GM19452 (cell line): ENCODE measurements at regions not wholly inside any gene's neighbourhood (a gene's known extent, or its start where the extent isn't known, plus 50 kb on each side); places are given as distances from the start of the nearest gene placed in this dataset.

Experiments
- ATAC-seq: cut with Tn5 transposase; IDR thresholded peaks from one replicate; pipeline ENCODE4 v1.9.1; 2021; ENCODE audit not compliant: unreplicated experiment

GRCh38 chr1:4411862-4412261 lies 242.5 kb upstream of the AJAP1 start:
- no peak for ATAC-seq

DNA sequence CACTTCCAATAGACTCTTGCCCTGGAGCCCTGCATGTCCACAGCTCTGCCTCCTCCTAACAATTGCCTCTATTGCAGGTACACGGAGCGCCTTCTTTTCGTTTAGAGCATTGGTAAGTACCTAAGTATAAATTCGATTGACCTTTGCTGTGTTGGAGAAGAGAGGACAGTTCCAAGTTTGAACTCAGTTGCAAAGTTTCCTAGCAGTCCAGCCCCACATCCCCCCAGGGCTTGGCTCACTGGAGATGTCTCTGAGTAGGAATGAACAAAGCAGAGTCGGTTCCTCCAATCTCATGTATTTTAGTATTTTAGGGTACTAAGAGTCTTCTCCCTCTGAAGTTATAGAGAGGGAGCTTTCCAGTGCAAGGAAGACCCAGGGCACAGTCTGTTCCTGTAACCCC lies 238.9 kb upstream of the AJAP1 start:
- ATAC-seq: no peak

DNA sequence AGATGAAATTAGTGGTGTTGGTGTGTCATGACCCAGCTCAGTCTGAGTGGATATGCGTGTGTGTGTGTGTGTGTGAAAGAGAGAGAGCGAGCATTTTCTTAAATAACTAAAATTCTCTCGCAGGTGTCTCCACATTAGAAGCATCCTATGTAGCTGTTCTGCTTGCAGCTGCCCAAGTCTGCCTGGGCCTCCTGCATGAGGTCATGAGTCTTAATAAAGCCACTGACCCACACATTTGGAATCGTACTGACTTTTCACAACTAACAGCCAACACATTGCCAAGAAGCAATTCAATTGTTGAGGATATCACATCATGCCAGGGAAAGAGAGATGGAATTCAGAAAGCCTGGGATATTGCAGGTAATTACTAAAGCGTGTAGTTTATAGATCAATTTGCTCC lies 238.2 kb upstream of the AJAP1 start:
- no peak for ATAC-seq

- no peak for ATAC-seq
Observed at GRCh38 chr1:4418021-4418420, 236.4 kb upstream of the AJAP1 start.

- ATAC-seq: no peak
Observed at GRCh38 chr1:4421986-4422385, 232.4 kb upstream of the AJAP1 start.

GRCh38 chr1:4422504-4423289 lies 231.7 kb upstream of the AJAP1 start:
- ATAC-seq: no peak

DNA sequence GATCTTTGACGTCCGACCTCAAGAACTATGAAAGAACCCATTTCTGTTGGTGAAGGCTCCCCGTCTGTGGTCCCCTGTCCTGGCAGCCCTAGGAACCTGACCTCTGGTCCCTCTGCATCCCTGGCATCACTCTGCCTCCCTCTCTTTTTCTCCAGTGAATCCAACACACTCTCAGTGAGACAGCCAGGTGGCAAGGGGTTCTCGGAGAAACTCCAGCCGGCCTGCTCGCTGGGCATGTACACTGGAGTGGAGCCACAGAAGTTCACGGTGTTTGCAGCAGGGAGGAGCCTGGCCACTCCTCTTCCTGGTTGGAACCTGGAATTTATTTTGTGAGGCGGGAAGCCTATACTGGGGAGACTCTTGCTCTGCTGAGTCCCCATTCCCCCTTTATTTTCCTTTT lies 230.2 kb upstream of the AJAP1 start:
- no peak for ATAC-seq

DNA sequence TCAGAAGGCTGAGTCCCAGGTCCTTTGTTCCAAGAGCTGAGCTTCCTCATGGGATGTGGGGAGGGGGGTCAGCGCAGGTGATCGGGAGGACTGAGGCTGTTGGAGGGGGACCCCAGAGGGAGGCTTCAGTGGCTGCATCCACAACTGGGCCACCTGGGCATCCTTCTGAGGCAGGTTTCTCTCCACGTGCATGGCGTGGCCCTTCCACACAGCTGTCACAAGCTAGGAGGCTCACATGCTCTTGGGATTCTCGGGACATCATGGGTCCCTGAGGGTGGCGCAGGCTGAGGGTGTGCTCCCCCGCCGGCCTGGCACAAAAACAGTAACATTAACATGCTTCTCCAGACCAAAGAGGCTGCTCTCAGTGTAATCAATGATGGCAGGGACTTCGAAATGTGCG lies 229.6 kb upstream of the AJAP1 start:
- no peak for ATAC-seq

- ATAC-seq: no peak
Observed at GRCh38 chr1:4425892-4426291, 228.5 kb upstream of the AJAP1 start.

DNA sequence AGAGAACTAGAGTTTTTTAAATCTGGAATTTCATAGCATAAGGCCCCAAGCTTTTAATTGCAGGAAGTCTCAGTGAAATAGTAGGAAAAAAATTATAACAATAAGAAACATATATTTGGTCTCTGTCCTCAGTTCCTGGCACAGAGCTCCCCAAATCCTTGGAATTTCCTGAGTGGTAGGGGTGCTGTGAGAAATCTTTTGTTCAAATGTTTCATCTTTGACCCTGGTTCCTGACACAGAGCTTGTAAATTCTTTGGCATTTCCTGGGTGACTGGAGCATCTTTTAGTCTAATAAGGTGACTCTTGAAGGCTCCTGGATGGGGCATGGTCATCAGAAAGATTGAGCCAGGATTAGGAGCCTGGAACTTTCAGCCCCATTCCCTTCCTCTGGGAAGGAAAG lies 225.7 kb upstream of the AJAP1 start:
- ATAC-seq: no peak

GRCh38 chr1:4430406-4431365 lies 223.7 kb upstream of the AJAP1 start:
- no peak for ATAC-seq

GRCh38 chr1:4431491-4431890 lies 222.9 kb upstream of the AJAP1 start:
- no peak for ATAC-seq

- no peak for ATAC-seq
Observed at GRCh38 chr1:4433075-4433474, 221.3 kb upstream of the AJAP1 start.

DNA sequence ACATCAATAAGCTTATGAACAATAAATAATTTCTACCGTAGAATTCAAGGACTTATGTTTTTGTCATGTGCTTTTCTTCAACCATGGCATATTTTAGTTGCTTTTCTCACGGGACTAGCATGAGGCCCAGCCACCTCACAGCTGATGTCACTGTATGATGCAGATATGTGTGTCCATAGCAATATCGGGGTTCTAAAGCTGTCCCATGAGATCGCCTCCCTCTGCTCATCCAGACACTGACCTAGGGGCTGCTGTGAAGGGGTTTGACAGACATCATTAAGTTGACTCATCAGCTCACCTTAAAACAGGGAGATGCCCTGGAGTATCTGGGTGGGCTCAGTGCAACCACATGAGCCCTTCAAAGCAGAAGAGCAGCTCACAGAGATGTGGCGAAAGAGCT lies 210.3 kb upstream of the AJAP1 start:
- ATAC-seq: no peak

GRCh38 chr1:4447778-4448420 lies 206.5 kb upstream of the AJAP1 start:
- no peak for ATAC-seq

DNA sequence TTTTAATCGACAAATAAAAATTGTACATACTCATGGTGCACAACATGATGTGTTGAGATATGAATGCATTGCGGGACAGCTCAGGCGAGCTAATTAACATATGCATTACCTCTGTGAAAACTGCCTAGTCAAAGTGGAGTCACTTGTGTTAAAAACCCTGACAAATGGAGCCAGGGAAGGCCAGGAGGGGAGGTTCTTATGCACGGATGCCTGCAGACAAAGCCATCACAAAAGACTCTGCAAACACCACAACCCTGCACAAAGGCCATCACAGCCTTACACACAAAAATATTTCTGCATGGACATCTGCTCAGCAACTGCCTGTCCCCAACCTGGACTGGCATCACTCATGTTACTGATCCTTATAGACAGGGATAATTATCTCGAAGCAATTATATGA lies 204.4 kb upstream of the AJAP1 start:
- ATAC-seq: no peak

GRCh38 chr1:4452701-4453100 lies 201.7 kb upstream of the AJAP1 start:
- no peak for ATAC-seq

DNA sequence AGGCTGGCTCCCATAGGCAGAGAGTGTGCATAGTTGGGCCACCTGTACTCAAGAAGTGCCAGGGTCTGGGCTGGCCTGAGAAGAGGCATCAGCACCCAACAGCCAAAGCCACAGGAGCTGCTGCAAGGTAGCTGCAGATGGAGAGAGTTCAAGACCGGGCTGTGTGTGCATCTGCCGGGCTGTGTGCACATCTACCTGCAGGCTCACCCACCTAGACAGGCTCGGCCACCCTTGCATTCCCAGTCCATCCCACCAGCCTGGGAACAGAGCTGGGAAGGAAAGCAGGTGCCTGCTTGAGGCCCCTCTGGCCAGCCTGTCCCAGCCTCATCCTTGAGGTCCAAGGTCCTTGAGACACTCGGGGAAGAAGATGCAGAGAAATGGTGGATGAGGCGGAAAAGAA lies 194.4 kb upstream of the AJAP1 start:
- no peak for ATAC-seq

DNA sequence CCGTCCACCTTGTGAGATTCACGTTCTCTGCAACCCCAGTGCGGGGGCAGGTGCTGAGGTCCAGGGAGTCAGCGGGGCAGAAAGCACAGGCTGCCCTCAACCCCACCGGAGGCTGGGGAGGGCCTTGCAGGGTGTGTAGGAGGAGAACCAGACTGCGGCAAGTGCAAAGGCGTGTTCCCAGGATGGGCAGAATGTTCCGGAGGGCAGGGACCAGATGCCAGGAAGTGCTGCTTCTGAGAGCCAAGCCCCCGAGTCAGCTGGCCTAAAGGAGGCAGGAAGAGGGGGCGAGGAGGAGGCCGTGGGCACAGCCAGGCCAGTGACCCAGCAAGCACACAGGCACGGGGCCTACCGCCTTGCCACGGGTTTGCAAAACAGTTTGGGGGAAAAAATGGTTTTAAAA lies 193.8 kb upstream of the AJAP1 start:
- no peak for ATAC-seq

DNA sequence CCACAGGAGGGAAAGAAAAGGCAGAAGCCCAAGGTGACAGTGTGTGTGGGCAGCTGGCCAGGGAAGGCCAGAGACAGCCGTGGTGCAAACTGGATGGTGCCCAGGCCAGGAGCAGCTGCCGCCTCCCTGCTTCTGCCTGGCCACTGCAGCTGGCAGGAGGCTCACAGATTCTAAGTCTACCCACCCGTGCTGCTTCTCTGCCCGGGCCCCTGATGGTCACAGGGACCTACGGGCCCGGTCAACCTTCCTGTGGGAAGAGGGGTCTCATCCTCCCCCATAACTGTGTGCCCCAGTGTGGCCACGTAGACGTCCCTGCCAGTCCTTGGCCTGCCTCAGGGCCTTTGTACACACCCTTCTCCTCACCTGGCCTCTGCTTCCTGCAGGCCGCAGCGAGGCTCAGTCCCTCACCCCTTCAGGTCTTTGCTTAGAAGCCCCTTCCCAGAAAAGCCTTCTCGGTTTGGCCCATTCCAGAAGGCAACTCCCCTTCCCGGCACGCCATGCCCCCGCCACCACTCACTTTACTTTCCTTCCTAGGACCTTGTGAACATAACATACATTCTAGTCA lies 192.6 kb upstream of the AJAP1 start:
- no peak for ATAC-seq

DNA sequence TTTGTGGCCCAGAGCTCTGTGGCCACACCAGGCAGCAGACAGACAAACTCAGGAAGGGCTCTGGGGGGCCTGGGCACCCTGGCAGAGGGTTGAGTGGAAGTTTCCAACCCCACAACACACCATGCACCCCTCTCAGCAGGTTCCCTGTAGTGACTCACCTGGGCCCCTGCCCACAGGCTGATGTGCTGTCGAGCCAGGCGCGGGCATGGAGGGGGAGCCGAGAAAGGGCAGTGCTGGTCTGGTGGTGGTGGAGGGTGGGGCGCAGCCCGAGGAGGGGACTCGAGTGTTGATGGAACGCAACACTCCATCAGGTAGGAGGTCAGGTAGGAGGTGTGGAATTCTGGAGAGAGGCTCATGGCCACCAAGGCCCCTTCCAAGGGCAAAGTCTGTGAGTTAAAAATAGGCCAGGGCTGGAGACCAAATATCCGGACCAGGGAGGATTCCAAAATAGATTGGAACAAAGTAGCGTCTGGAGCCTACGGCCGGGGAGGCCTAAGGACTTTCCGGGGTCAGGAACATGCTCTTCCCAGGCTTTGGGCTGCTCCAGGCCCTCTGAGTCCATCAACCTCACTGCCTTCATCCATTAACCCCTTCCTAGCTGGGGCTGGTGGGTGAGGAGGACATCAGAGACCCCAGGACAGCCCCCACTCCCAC lies 191.5 kb upstream of the AJAP1 start:
- ATAC-seq: no peak
